ENCODE measurements at regions not wholly inside any gene's neighbourhood (a gene's known extent, or its start where the extent isn't known, plus 50 kb on each side); places are given as distances from the start of the nearest gene placed in this dataset.

- TF ChIP-seq POLR2A (IDR thresholded peaks at IDR 0.05) (no peak), CTCF (IDR thresholded peaks at IDR 0.05) (no peak)
Measured at GRCh38 chr9:27671636-27672035, 98.4 kb upstream of the C9orf72 start.

Measured in testis (tissue), 2 donors.